Right lobe of liver (tissue), 6 donors: ENCODE measurements at regions not wholly inside any gene's neighbourhood (a gene's known extent, or its start where the extent isn't known, plus 50 kb on each side); places are given as distances from the start of the nearest gene placed in this dataset.

Experiments
- ATAC-seq, 4 donors: fragments of 200-7000 bp; cut with Tn5 transposase; one replicate each; pipeline ENCODE4 v1.9.1; 2020; ENCODE audit warnings: mild to moderate bottlenecking in 4 of 4, moderate library complexity in 4 of 4
- DNase-seq, 3 donors: peaks; one replicate each; pipeline ENCODE4 v3.0.0-alpha.2; 2020
- H3K27ac ChIP-seq, 3 donors: fragments of 200-600 bp; one replicate each; pipeline ENCODE4 v1.8.0; 2022
- H3K27me3 ChIP-seq, 2 donors: fragments of 200-600 bp; one replicate each; pipeline ENCODE4 v1.8.0; 2022
- H3K36me3 ChIP-seq, 4 donors: fragments of 200-600 bp; sonication (generic) in 1 of 4; one replicate each; pipeline versions ENCODE4 v1.5.1 to v1.8.0; 2017 to 2022; ENCODE audit warnings: control low read depth in 1 of 4
- H3K4me1 ChIP-seq, 4 donors: fragments of 200-600 bp; sonication (generic) in 1 of 4; one replicate each; pipeline versions ENCODE4 v1.5.1 to v1.8.0; 2017 to 2022; ENCODE audit warnings: control low read depth in 1 of 4
- H3K4me3 ChIP-seq, 3 donors: fragments of 200-600 bp; one replicate each; pipeline ENCODE4 v1.8.0; 2022
- H3K9me3 ChIP-seq, 4 donors: fragments of 200-600 bp; sonication (generic) in 1 of 4; one replicate each; pipeline versions ENCODE4 v1.5.1 to v1.8.0; 2017 to 2022; ENCODE audit warnings: control low read depth in 1 of 4
- POLR2A ChIP-seq: fragments of 450-650 bp; IDR thresholded peaks from one replicate; pipeline ENCODE4 v1.6.1; 2017; ENCODE audit warnings: antibody characterized with exemption, mild to moderate bottlenecking
- WGBS: methylation state at CpG from one replicate; pipeline ENCODE4 v1.1.6; 2018; ENCODE audit warnings: low coverage, low lambda C conversion rate; ENCODE audit not compliant: insufficient coverage; ENCODE audit errors: missing lambda C conversion rate; 5-methylcytosine and 5-hydroxymethylcytosine counted together
- intact Hi-C, 2 donors: fragments of 100-400 bp; cut with DNase I; formaldehyde crosslinking; loops; one replicate each; pipeline versions ENCODE4 v1.11.2 to v1.14.1; 2022
- TF ChIP-seq, protein P1 (sequence below), 4 donors: fragments of 200-600 bp in 3 of 4; fragments of 450-650 bp in 1 of 4; IDR thresholded peaks; one replicate each; pipeline versions ENCODE4 v1.5.1 to v1.8.0; 2016 to 2022; ENCODE audit warnings: antibody characterized with exemption in 4 of 4, mild to moderate bottlenecking in 2 of 4
- donor health status: DM: no; HTN: yes; CAD: no.
- donor health status: DM: no; HTN: no; CAD: no.
- donor health status: DM: no; HTN: no; CAD: no.
- donor health status: DM: no; HTN: yes; CAD: no.
- donor health status: DM: no; HTN: yes; CAD: no.

DNA sequence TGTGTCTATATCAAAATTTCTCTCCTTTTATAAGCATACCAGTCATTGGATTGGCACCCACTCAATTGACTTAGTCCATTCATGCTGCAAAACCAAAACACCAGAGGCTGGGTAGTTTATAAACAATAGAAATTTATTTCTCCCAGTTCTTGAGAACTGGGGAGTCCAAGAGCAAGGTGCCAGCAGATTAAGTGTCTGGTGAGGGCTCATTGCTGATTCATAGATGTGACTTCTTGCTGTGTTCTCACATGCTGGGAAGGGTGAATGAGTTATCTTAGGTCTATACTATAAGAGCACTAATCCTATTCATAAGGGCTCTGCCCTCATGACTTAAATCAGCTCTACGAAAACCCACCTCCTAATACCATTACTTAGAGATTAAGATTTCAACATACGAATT, 501.4 kb downstream of the EPM2A start:
- ATAC-seq (no peak), DNase-seq (no peak)
- intact Hi-C loops, result no loop called here
- H3K4me1 ChIP-seq, result no peaks in the 10 kb centered on the region
- H3K4me3 ChIP-seq, result no peak overlapping the region
- H3K36me3 ChIP-seq, result no peaks in the 10 kb centered on the region
- TF ChIP-seq POLR2A, result no peak
- TF ChIP-seq, protein P1, sequence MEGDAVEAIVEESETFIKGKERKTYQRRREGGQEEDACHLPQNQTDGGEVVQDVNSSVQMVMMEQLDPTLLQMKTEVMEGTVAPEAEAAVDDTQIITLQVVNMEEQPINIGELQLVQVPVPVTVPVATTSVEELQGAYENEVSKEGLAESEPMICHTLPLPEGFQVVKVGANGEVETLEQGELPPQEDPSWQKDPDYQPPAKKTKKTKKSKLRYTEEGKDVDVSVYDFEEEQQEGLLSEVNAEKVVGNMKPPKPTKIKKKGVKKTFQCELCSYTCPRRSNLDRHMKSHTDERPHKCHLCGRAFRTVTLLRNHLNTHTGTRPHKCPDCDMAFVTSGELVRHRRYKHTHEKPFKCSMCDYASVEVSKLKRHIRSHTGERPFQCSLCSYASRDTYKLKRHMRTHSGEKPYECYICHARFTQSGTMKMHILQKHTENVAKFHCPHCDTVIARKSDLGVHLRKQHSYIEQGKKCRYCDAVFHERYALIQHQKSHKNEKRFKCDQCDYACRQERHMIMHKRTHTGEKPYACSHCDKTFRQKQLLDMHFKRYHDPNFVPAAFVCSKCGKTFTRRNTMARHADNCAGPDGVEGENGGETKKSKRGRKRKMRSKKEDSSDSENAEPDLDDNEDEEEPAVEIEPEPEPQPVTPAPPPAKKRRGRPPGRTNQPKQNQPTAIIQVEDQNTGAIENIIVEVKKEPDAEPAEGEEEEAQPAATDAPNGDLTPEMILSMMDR (IDR thresholded peaks at IDR 0.05), result no peak
- WGBS, result 95% methylated on average over 2 of the region's 2 CpGs
- H3K9me3 ChIP-seq, result no peaks in the 10 kb centered on the region
- H3K27ac ChIP-seq, result no peak overlapping the region
- H3K27me3 ChIP-seq, result no peaks in the 10 kb centered on the region

DNA sequence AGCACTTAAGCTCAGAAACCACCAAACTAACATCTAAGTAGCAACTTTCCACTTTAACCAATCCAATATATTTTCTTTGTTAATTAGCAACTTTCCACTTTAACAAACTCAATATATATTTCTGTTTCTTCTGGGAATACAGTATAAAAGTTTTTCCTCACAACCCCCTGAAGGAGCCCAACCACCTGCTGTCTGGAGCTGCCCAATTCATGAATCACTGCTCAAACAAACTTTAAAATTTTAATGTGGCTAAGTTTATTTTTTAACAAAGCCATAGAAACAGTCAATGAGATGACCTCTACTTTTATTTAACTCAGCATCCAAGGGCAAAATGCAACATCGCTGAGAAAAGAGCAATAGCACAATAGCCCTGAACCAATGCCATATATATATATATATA, 500.1 kb downstream of the EPM2A start:
- ATAC-seq (no peak), DNase-seq (no peak)
- no peaks in the 10 kb centered on the region for H3K9me3 ChIP-seq
- H3K27me3 ChIP-seq, result no peaks in the 10 kb centered on the region
- H3K36me3 ChIP-seq, result no peaks in the 10 kb centered on the region
- intact Hi-C loops, result no loop called here
- 88% methylated on average over 1 of the region's 1 CpG for WGBS
- TF ChIP-seq POLR2A, result no peak
- TF ChIP-seq, protein P1 (IDR thresholded peaks at IDR 0.05), result no peak
- H3K4me1 ChIP-seq, result no peaks in the 10 kb centered on the region
- no peak overlapping the region for H3K27ac ChIP-seq
- H3K4me3 ChIP-seq, result no peak overlapping the region

DNA sequence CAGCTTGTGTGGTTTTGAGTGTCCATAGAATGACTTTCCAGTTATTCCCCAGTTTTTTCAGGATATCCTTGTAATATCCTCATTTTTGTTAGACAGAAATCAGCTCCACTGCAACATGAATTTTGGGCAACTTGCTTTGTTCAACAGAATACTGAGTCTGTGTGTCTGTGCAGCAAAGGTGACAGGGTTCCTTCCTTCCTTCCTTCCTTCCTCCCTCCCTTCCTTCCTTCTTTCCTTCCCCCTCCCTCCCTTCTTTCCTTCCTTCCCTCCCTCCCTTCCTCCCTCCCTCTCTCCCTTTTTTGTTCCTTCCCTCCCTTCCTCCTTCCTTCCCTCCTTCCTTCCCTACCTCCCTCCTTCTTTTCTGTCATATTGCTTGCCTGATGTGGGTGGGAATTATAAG, 496.5 kb downstream of the EPM2A start:
- DNase-seq (no peak), ATAC-seq (no peak)
- no peaks in the 10 kb centered on the region for H3K9me3 ChIP-seq
- no peaks in the 10 kb centered on the region for H3K27me3 ChIP-seq
- H3K4me1 ChIP-seq, result peaks cover 0 to 8% (median 1%) of the 10 kb centered on the region in 4 donors
- no peak overlapping the region for H3K27ac ChIP-seq
- no peak for TF ChIP-seq POLR2A
- TF ChIP-seq, protein P1 (IDR thresholded peaks at IDR 0.05), result no peak
- H3K36me3 ChIP-seq, result no peaks in the 10 kb centered on the region
- intact Hi-C loops, result no loop called here
- no peak overlapping the region for H3K4me3 ChIP-seq

DNA sequence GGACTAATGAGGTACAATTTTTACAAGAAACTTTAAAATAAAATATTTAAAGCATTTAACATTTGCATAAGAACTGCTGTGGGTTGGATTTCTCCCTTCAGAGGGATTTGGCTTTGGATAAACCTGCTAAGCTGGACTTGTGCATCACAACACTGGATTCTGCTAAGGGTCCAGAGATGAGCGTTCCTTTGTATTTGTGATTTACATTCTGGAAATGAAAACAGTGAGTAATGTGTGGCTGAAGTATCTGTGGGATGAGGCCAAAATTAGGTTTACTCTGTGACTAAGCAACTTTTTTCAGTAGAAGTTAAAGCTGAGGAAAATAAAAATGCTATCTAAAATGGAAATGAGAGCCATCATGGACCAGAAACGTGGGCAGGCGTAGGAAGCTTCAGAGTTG, 494.3 kb downstream of the EPM2A start:
- Histone ChIP-seq H3K4me1 (peaks cover 0 to 24% (median 7%) of the 10 kb centered on the region in 4 donors), H3K27ac (no peak overlapping the region), H3K4me3 (no peak overlapping the region), H3K27me3 (no peaks in the 10 kb centered on the region), H3K9me3 (no peaks in the 10 kb centered on the region), H3K36me3 (no peaks in the 10 kb centered on the region)
- TF ChIP-seq, protein P1 (IDR thresholded peaks at IDR 0.05), result no peak
- no peak for TF ChIP-seq POLR2A
- intact Hi-C loops, result no loop called here
- 65% methylated on average over 3 of the region's 3 CpGs for WGBS
- ATAC-seq (peak in 2 of 4 donors; percentile 19 to 33), DNase-seq (no peak)

DNA sequence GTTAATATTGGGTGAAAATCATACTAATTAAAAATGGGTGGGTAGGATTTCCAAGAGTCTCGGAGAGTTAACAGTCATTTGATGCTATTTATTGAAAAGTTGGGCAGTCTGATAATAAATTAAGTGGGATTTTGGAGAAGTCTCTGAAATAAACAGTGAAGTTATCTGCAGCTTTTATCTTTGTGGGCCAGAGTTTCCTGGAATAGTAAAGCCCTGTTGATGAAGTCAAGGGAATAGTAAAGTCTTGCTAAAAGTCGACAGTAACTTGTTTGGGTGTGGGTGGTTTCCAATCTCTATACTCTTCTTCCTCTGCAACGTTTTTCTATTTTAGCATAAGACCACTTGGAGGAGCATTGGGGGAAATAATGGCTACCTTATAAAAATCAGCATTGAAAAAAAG, 493.6 kb downstream of the EPM2A start:
- peaks cover 0 to 24% (median 7%) of the 10 kb centered on the region in 4 donors for H3K4me1 ChIP-seq
- no peak for TF ChIP-seq POLR2A
- TF ChIP-seq, protein P1 (IDR thresholded peaks at IDR 0.05), result no peak
- intact Hi-C loops, result no loop called here
- WGBS, result 47% methylated on average over 3 of the region's 3 CpGs
- no peak overlapping the region for H3K27ac ChIP-seq
- H3K36me3 ChIP-seq, result no peaks in the 10 kb centered on the region
- H3K4me3 ChIP-seq, result no peak overlapping the region
- H3K9me3 ChIP-seq, result no peaks in the 10 kb centered on the region
- DNase-seq (no peak), ATAC-seq (no peak)
- H3K27me3 ChIP-seq, result no peaks in the 10 kb centered on the region
